ENCODE measurements at regions not wholly inside any gene's neighbourhood (a gene's known extent, or its start where the extent isn't known, plus 50 kb on each side); places are given as distances from the start of the nearest gene placed in this dataset.

DNA sequence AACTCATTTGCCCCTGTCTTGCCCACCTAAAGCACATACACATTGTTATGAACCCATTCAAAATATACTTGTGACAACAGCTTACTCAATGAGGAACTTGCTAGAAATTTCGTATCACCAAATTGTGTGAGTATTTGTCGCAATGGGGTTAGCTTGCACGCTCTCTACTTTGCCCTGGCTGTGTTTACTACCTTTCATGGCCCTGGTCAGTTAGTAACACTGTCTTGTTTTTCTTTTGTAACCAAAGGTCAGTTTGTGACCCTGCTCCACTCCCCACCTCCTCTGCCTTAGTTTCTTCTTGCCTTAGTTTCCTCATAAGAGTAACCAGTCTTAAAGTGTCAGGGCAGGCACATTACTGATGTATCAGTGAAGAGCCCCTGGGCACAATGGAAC lies 205.8 kb upstream of the EEA1 start:
- Histone ChIP-seq H3K79me2 (ENCODE audit: insufficient read depth, low read length) (no peaks in the 10 kb centered on the region), H3K4me2 (ENCODE audit: low read length) (no peak overlapping the region), H3K27ac (ENCODE audit: low read depth, low read length) (no peak overlapping the region), H3K4me1 (ENCODE audit: control insufficient read depth in 1 of 2, insufficient read depth in 2 of 2, low read length in 2 of 2) (peaks cover 0 to 7% of the 10 kb centered on the region in 2 experiments; a peak in 1 of 4 replicates), H3K36me3 (ENCODE audit: control insufficient read depth in 1 of 2, insufficient read depth in 2 of 2, low read length in 2 of 2) (no peaks in the 10 kb centered on the region), H4K20me1 (ENCODE audit: insufficient read depth) (no peaks in the 10 kb centered on the region), H3K27me3 (ENCODE audit: insufficient read depth, low read length) (no peaks in the 10 kb centered on the region), H2AFZ (ENCODE audit: low read depth, low read length, poor library complexity, severe bottlenecking) (no peak overlapping the region), H3K9me2 (ENCODE audit: insufficient read depth) (no peaks in the 10 kb centered on the region), H3K4me3 (replicated peaks in 1 of 2; ENCODE audit: low read depth in 1 of 2, low read length in 2 of 2) (no peak overlapping the region), H3K9ac (ENCODE audit: low read length) (no peak overlapping the region), H3K9me3 (ENCODE audit: control insufficient read depth in 1 of 2, insufficient read depth in 1 of 2, low read depth in 1 of 2, low read length in 2 of 2) (no peaks in the 10 kb centered on the region)
- CTCF ChIA-PET, result no interaction called here
- POLR2A ChIA-PET, result no interaction called here
- intact Hi-C loops (cut with micrococcal nuclease), result no loop called here
- BruUV-seq (replicated peaks), result no TSS peak
- TF ChIP-seq POLR2AphosphoS5 (IDR thresholded peaks at IDR 0.05; ENCODE audit: low read depth, low read length) (no peak), FOSL1 (IDR thresholded peaks at IDR 0.05; ENCODE audit: low read depth) (no peak), SIN3A (IDR thresholded peaks at IDR 0.05; ENCODE audit: low read depth) (no peak)
- DNase-seq (ENCODE audit: low read depth, low spot score), result no peak
- RAD21 ChIA-PET (ENCODE audit: low non-redundant PET in 1 of 2, low total read pairs in 2 of 2, uncharacterized antibody in 2 of 2, unreplicated experiment in 2 of 2), result no interaction called here
- ATAC-seq, result no peak

DNA sequence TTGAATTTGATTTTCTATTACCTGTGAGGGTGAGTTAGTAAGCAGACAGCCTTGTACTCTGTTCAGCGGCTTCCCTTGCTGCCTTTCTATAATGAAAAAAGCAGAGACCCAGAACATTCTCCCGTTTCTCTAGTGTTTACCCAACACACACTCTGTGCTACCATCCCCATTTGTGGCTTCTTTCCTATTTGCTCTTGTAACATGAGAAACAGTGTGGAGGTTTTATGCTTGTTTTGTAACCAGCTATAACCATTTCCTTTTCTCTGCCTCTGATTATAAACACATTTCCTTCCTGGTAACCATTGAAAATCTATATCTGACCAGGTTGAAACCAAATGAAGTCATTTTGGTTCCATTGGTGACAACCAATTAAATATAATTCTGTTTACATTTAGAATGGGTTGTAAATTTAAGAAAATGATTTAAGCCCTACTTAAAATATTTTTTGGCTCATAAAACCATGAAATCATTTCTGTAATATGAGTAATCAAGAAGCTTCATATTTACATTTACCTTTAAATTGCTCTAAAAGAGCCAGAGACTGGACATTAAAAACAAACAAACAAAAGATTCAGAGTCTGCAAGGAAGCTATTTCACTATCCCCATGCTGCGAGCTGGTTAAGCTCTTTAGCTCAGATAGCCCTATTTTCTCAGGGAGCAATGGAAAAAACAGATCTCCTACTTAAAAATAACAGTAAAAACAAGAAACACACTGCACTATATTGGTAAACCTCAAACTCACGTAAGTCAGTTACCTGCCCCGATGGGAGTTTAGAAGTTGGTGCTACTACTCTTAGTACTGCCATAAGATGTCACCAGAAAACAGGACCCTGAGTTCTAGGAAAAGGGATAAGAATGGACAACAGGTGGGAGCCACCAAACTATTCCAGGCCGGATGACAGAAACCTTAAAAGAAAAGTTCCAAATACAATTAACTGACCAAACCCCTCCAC lies 206.5 kb upstream of the EEA1 start:
- POLR2A ChIA-PET, result no interaction called here
- no peak for DNase-seq (ENCODE audit: low read depth, low spot score)
- no peak overlapping the region for H3K27ac ChIP-seq (ENCODE audit: low read depth, low read length)
- no TSS peak for BruUV-seq (replicated peaks)
- no peak for ATAC-seq
- no peak overlapping the region for H3K9ac ChIP-seq (ENCODE audit: low read length)
- CTCF ChIA-PET, result no interaction called here
- H3K4me1 ChIP-seq (ENCODE audit: control insufficient read depth in 1 of 2, insufficient read depth in 2 of 2, low read length in 2 of 2), result peaks cover 0 to 7% of the 10 kb centered on the region in 2 experiments; a peak in 1 of 4 replicates
- H3K4me3 ChIP-seq (replicated peaks in 1 of 2; ENCODE audit: low read depth in 1 of 2, low read length in 2 of 2), result no peak overlapping the region
- H2AFZ ChIP-seq (ENCODE audit: low read depth, low read length, poor library complexity, severe bottlenecking), result no peak overlapping the region
- TF ChIP-seq CBX3 (IDR thresholded peaks at IDR 0.05; ENCODE audit: low read depth) (no peak), JUND (IDR thresholded peaks at IDR 0.05) (no peak), ELF1 (IDR thresholded peaks at IDR 0.05; ENCODE audit: borderline replicate concordance, low read depth) (no peak), POLR2AphosphoS5 (IDR thresholded peaks at IDR 0.05; ENCODE audit: low read depth, low read length) (no peak), EZH2 (IDR thresholded peaks at IDR 0.05) (no peak), EZH2phosphoT487 (IDR thresholded peaks at IDR 0.05; ENCODE audit: borderline replicate concordance) (no peak), CEBPB (IDR thresholded peaks at IDR 0.05; ENCODE audit: low read depth) (no peak), TCF7L2 (IDR thresholded peaks at IDR 0.05; ENCODE audit: borderline replicate concordance, extremely low read depth, insufficient read depth, insufficient read length) (no peak), RAD21 (IDR thresholded peaks at IDR 0.05; ENCODE audit: low read depth) (no peak)
- TF ChIP-seq, protein P1, sequence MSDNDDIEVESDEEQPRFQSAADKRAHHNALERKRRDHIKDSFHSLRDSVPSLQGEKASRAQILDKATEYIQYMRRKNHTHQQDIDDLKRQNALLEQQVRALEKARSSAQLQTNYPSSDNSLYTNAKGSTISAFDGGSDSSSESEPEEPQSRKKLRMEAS (IDR thresholded peaks at IDR 0.05), result no peak
- TF ChIP-seq, protein P2, sequence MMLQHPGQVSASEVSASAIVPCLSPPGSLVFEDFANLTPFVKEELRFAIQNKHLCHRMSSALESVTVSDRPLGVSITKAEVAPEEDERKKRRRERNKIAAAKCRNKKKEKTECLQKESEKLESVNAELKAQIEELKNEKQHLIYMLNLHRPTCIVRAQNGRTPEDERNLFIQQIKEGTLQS (IDR thresholded peaks at IDR 0.05), result no peak
- TF ChIP-seq, protein P3, sequence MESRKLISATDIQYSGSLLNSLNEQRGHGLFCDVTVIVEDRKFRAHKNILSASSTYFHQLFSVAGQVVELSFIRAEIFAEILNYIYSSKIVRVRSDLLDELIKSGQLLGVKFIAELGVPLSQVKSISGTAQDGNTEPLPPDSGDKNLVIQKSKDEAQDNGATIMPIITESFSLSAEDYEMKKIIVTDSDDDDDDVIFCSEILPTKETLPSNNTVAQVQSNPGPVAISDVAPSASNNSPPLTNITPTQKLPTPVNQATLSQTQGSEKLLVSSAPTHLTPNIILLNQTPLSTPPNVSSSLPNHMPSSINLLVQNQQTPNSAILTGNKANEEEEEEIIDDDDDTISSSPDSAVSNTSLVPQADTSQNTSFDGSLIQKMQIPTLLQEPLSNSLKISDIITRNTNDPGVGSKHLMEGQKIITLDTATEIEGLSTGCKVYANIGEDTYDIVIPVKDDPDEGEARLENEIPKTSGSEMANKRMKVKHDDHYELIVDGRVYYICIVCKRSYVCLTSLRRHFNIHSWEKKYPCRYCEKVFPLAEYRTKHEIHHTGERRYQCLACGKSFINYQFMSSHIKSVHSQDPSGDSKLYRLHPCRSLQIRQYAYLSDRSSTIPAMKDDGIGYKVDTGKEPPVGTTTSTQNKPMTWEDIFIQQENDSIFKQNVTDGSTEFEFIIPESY (IDR thresholded peaks at IDR 0.05; ENCODE audit: extremely low read depth, insufficient replicate concordance, low read length), result no peak
- no peaks in the 10 kb centered on the region for H3K9me2 ChIP-seq (ENCODE audit: insufficient read depth)
- no peaks in the 10 kb centered on the region for H3K36me3 ChIP-seq (ENCODE audit: control insufficient read depth in 1 of 2, insufficient read depth in 2 of 2, low read length in 2 of 2)
- no peak overlapping the region for H3K4me2 ChIP-seq (ENCODE audit: low read length)
- H3K27me3 ChIP-seq (ENCODE audit: insufficient read depth, low read length), result no peaks in the 10 kb centered on the region
- RAD21 ChIA-PET (ENCODE audit: low non-redundant PET in 1 of 2, low total read pairs in 2 of 2, uncharacterized antibody in 2 of 2, unreplicated experiment in 2 of 2), result no interaction called here
- H3K9me3 ChIP-seq (ENCODE audit: control insufficient read depth in 1 of 2, insufficient read depth in 1 of 2, low read depth in 1 of 2, low read length in 2 of 2), result no peaks in the 10 kb centered on the region
- H4K20me1 ChIP-seq (ENCODE audit: insufficient read depth), result no peaks in the 10 kb centered on the region
- intact Hi-C loops (cut with micrococcal nuclease), result no loop called here
- no peaks in the 10 kb centered on the region for H3K79me2 ChIP-seq (ENCODE audit: insufficient read depth, low read length)
